NB4 (cell line): ENCODE measurements at regions not wholly inside any gene's neighbourhood (a gene's known extent, or its start where the extent isn't known, plus 50 kb on each side); places are given as distances from the start of the nearest gene placed in this dataset.

Source experiments
- DNase-seq: peaks from one replicate; pipeline ENCODE4 v3.0.0; 2010; ENCODE audit warnings: low read depth
- H3K4me3 ChIP-seq: one replicate; pipeline ENCODE4 v1.5.1; 2011; ENCODE audit warnings: mild to moderate bottlenecking, low read depth, low read length, moderate library complexity
- CTCF ChIP-seq: IDR thresholded peaks from one replicate; pipeline ENCODE4 v1.5.1; 2012; ENCODE audit warnings: low read depth, low read length
- MYC ChIP-seq: IDR thresholded peaks from 2 replicates; pipeline ENCODE4 v1.6.1; 2011; ENCODE audit warnings: low read depth, low read length
- POLR2A ChIP-seq: IDR thresholded peaks from 2 replicates; pipeline ENCODE4 v1.6.1; 2011; ENCODE audit warnings: mild to moderate bottlenecking; ENCODE audit not compliant: insufficient read length; ENCODE audit errors: extremely low read depth
- TF ChIP-seq, protein P1 (sequence below): IDR thresholded peaks from 2 replicates; pipeline ENCODE4 v1.6.1; 2011; ENCODE audit warnings: low read depth, low read length

GRCh38 chr5:82355496-82355895 is 77.3 kb upstream of the RPS23 start:
- no peak for TF ChIP-seq MYC
- no peak for TF ChIP-seq POLR2A
- TF ChIP-seq, protein P1, sequence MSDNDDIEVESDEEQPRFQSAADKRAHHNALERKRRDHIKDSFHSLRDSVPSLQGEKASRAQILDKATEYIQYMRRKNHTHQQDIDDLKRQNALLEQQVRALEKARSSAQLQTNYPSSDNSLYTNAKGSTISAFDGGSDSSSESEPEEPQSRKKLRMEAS, result no peak
- no peak for DNase-seq
- H3K4me3 ChIP-seq, result no peak overlapping the region

- DNase-seq, result no peak
- TF ChIP-seq, protein P1, result no peak
- TF ChIP-seq POLR2A, result no peak
- no peak for TF ChIP-seq MYC
- no peak for TF ChIP-seq CTCF
These were observed 76.9 kb upstream of the RPS23 start for GRCh38 chr5:82355053-82355452.

GRCh38 chr5:82354543-82354942 is 76.4 kb upstream of the RPS23 start:
- H3K4me3 ChIP-seq, result no peak overlapping the region
- TF ChIP-seq POLR2A, result no peak
- TF ChIP-seq MYC, result no peak
- TF ChIP-seq, protein P1, result no peak
- no peak for TF ChIP-seq CTCF
- no peak for DNase-seq

More at GRCh38 chr5:82355053-82355452, 76.9 kb upstream of the RPS23 start:
- no peak overlapping the region for H3K4me3 ChIP-seq

DNA sequence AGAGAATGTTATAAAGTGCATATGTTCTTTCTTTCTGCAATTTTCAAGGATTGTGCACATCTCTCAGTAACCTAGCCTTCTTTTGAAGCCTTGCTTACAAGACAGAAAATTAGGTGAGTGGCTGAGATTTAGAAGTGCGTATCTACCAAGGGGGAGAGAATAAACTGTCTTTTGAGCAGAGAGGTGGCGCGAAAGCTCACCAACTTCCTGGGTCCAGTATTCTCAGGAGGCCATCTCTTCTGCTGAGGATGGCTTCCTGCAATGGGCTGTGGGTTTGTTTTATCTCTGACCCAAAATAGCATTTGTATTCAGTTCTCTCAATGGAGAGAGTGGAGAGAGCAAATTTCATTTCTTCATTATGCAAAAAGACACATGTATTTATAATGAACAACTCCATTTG is 75.4 kb upstream of the RPS23 start:
- DNase-seq, result no peak
- TF ChIP-seq CTCF (no peak), POLR2A (no peak)
- TF ChIP-seq, protein P1, result no peak

DNA sequence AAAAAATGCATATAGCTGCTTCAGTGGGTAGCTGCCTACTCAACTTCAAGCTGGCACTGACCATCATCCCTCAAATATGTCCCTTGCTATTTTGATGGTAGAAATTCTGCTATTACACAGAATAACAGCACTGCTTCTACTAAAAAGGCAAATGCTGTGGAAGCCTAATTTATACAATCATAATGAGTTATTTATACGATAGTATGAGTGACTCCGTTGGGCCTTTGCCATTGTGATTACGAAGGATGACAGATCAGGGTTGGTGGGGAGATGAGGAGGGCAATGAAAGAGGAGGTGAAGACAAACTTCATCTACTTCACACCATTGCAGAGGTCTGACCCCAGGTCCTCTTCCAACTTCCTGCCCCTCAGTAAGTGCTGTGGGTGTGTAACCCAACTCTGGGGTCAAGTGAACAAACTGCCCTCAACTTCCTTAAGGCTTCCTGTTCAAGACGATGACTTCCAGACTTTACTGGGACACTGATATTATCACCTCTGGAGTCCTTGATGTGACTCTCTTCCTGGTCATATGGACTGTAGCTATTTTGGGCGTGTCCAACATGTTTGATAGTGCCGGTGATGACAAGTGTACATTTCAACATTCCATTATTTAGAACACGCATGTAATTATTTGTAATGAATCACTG is 74.1 kb upstream of the RPS23 start:
- no peak for DNase-seq
- H3K4me3 ChIP-seq, result no peak overlapping the region
- TF ChIP-seq, protein P1, result no peak
- TF ChIP-seq MYC (no peak), CTCF (no peak), POLR2A (no peak)

More for the DNA sequence above, 75.4 kb upstream of the RPS23 start:
- H3K4me3 ChIP-seq, result no peak overlapping the region

DNA sequence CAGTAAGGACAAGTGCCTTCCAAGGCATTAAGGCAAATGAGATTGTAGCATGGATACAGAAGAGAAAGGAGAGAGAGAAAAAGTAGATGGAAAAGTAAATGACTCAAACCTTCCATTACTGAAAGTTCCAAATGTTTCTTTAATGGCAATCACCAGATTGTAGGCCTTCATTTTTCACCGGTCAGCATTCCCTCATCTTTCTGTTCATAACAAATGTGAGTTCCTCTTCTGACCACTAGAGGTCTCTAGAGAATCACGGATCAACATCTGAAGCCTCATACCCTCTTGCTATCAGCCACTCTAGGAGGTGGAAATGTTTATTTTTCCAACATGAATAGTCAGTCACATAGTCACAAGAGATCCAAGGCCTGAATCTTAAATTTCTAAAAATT is 73.6 kb upstream of the RPS23 start:
- H3K4me3 ChIP-seq, result no peak overlapping the region
- peak; percentile 63 for DNase-seq
- TF ChIP-seq POLR2A (no peak), CTCF (peak; percentile 44)
